PC-3 (cell line): ENCODE measurements at regions not wholly inside any gene's neighbourhood (a gene's known extent, or its start where the extent isn't known, plus 50 kb on each side); places are given as distances from the start of the nearest gene placed in this dataset.

ENCODE experiments used
- ATAC-seq: fragments of 200-7000 bp; cut with Tn5 transposase; 2 replicates; pipeline ENCODE4 v1.9.1; 2020; ENCODE audit warnings: mild to moderate bottlenecking, moderate library complexity
- BruUV-seq: library from RNA; stranded (reverse); fragments of 400-500 nt; replicated peaks from 2 replicates; lab custom pipeline; 2021; lab: Mats Ljungman, UMichigan
- CTCF ChIA-PET: fragments of 300-600 bp; sonication (Branson Sonifier 250); formaldehyde crosslinking; loops from one replicate; lab custom pipeline; 2022; ENCODE audit warnings: antibody characterized with exemption; lab: Charles Lee
- POLR2A ChIA-PET: fragments of 300-600 bp; sonication (Branson Sonifier 250); formaldehyde crosslinking; loops from one replicate; lab custom pipeline; 2022; ENCODE audit warnings: antibody characterized with exemption; ENCODE audit not compliant: unreplicated experiment; lab: Charles Lee
- DNase-seq: peaks from one replicate; pipeline ENCODE4 v3.0.0-alpha.2; 2015
- H2AFZ ChIP-seq: fragments of 300-600 bp; sonication (generic); 2 replicates; pipeline ENCODE4 v1.6.0; 2016; ENCODE audit warnings: antibody characterized with exemption, low read length
- H3F3A ChIP-seq: fragments of 300-600 bp; sonication (generic); one replicate; pipeline ENCODE4 v1.6.0; 2017; ENCODE audit warnings: antibody characterized with exemption, low read length, control low read depth, mild to moderate bottlenecking; ENCODE audit not compliant: unreplicated experiment
- H3K27ac ChIP-seq: fragments of 300-600 bp; sonication (generic); 2 replicates; pipeline ENCODE4 v1.5.1; 2016; ENCODE audit warnings: mild to moderate bottlenecking, low read length
- H3K27me3 ChIP-seq: fragments of 300-600 bp; sonication (generic); 2 replicates; pipeline ENCODE4 v1.6.1; 2016; ENCODE audit warnings: low read length, mixed read lengths
- H3K36me3 ChIP-seq: fragments of 300-600 bp; sonication (generic); 2 replicates; pipeline ENCODE4 v1.6.1; 2016; ENCODE audit warnings: low read depth, mixed run types, low read length, mixed read lengths
- H3K4me1 ChIP-seq: fragments of 300-600 bp; sonication (generic); 2 replicates; pipeline ENCODE4 v1.5.1; 2016; ENCODE audit warnings: low read length; ENCODE audit not compliant: insufficient read depth
- H3K4me2 ChIP-seq: fragments of 300-600 bp; sonication (generic); 2 replicates; pipeline ENCODE4 v1.6.0; 2016; ENCODE audit warnings: low read length
- H3K4me3 ChIP-seq: fragments of 300-600 bp; sonication (generic); 2 replicates; pipeline ENCODE4 v1.5.1; 2016; ENCODE audit warnings: mild to moderate bottlenecking, low read length, mixed read lengths
- H3K79me2 ChIP-seq: fragments of 300-600 bp; sonication (generic); 2 replicates; pipeline ENCODE4 v1.6.1; 2017; ENCODE audit warnings: low read length, mixed read lengths
- H3K9ac ChIP-seq: fragments of 300-600 bp; sonication (generic); 2 replicates; pipeline ENCODE4 v1.6.0; 2016; ENCODE audit warnings: mild to moderate bottlenecking, low read length
- H3K9me2 ChIP-seq: fragments of 300-600 bp; sonication (generic); replicated peaks from 2 replicates; pipeline ENCODE4 v1.6.1; 2016; ENCODE audit warnings: mixed run types, low read length, mixed read lengths
- H3K9me3 ChIP-seq: fragments of 300-600 bp; sonication (generic); 2 replicates; pipeline ENCODE4 v1.6.1; 2016; ENCODE audit warnings: low read length, mixed read lengths
- H4K20me1 ChIP-seq: fragments of 300-600 bp; sonication (generic); 2 replicates; pipeline ENCODE4 v1.6.1; 2016; ENCODE audit warnings: low read length, mixed read lengths
- EZH2 ChIP-seq: fragments of 300-600 bp; sonication (generic); IDR thresholded peaks from one replicate; pipeline ENCODE4 v1.6.1; 2017; ENCODE audit warnings: antibody characterized with exemption, mild to moderate bottlenecking, low read length; ENCODE audit not compliant: unreplicated experiment
- EZH2phosphoT487 ChIP-seq: fragments of 300-600 bp; sonication (generic); IDR thresholded peaks from 2 replicates; pipeline ENCODE4 v1.6.1; 2018; ENCODE audit warnings: mild to moderate bottlenecking, antibody characterized with exemption, low read length, borderline replicate concordance
- intact Hi-C: fragments of 100-400 bp; cut with micrococcal nuclease; formaldehyde crosslinking; loops from 2 replicates; pipeline ENCODE4 v1.9.0; 2023
- TF ChIP-seq, protein P1 (sequence below): fragments of 300-600 bp; sonication (generic); conservative IDR thresholded peaks from 2 replicates; pipeline ENCODE4 v1.5.1; 2017; ENCODE audit warnings: antibody characterized with exemption, low read depth, mild to moderate bottlenecking, low read length

DNA sequence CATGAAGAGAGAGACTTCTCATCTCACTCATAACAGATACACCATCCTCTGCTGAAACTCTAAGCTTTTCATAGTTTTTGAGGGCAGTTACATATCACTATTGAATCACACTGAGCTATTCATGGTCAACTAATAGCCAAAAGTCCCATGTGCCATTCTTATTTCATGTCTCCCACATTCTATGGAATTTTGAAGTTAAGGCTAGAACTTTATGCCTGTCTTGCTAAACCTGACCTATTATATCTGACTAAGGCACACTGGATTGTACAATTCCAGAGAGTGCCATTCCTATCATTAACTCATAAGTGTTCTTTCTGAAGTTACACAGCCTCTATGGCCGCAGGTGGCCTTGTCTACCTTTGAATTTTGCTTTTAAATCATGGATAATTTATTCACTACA is 254.3 kb downstream of the PTPRC start:
- no peaks in the 10 kb centered on the region for H3K9me3 ChIP-seq
- no peak for TF ChIP-seq EZH2
- TF ChIP-seq, protein P1, sequence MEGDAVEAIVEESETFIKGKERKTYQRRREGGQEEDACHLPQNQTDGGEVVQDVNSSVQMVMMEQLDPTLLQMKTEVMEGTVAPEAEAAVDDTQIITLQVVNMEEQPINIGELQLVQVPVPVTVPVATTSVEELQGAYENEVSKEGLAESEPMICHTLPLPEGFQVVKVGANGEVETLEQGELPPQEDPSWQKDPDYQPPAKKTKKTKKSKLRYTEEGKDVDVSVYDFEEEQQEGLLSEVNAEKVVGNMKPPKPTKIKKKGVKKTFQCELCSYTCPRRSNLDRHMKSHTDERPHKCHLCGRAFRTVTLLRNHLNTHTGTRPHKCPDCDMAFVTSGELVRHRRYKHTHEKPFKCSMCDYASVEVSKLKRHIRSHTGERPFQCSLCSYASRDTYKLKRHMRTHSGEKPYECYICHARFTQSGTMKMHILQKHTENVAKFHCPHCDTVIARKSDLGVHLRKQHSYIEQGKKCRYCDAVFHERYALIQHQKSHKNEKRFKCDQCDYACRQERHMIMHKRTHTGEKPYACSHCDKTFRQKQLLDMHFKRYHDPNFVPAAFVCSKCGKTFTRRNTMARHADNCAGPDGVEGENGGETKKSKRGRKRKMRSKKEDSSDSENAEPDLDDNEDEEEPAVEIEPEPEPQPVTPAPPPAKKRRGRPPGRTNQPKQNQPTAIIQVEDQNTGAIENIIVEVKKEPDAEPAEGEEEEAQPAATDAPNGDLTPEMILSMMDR, result no peak
- TF ChIP-seq EZH2phosphoT487, result no peak
- peaks cover 15% of the 10 kb centered on the region for H3K4me1 ChIP-seq
- no peak overlapping the region for H3K4me3 ChIP-seq
- no peak overlapping the region for H3K27ac ChIP-seq
- H3K9ac ChIP-seq, result no peak overlapping the region
- H3K79me2 ChIP-seq, result peaks cover 3% of the 10 kb centered on the region; the same call in 1 of the 2 replicates
- BruUV-seq, result no TSS peak
- DNase-seq (no peak), ATAC-seq (no peak)
- no peaks in the 10 kb centered on the region for H3F3A ChIP-seq
- intact Hi-C loops, result loop anchor here (5.0 to 10.0 kb wide), 2 partner anchors 44 to 118 kb away; no protein-coding TSS in a partner anchor
- H3K36me3 ChIP-seq, result no peaks in the 10 kb centered on the region
- no peaks in the 10 kb centered on the region for H4K20me1 ChIP-seq
- ChIA-PET POLR2A (no interaction called here), CTCF (no interaction called here)
- no peaks in the 10 kb centered on the region for H3K9me2 ChIP-seq
- no peak overlapping the region for H3K4me2 ChIP-seq
- H2AFZ ChIP-seq, result no peak overlapping the region
- H3K27me3 ChIP-seq, result no peaks in the 10 kb centered on the region

DNA sequence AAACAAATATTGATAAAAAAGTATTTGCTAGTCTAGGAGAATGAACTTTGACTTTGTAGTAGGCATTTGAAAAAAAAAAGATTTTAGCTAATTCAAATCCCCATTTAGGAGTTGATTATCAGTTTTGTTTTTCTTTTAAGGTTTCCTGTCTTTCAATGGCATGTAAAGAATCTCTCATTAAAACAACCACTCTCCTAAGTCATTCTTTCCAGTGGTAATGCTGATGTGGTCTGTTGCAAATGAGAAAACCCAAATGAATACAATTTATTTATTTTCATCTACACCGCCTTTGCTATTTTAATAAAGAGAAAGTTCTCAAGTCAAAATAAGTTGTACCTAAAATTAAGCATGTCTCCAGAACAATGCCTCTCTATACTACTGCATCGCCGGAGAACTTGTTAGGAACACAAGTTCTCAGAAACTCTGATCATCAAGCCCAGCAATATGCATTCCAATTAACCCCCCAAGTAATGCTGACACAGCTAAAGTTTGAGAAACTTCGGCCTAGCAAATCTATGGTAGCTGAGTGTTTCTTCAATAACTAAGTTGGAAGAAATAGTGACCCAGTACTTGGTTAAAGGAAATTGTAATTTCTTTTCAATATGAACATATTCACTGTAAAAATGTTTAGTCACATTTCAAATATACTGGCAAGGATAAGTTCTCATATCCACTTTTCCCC is 255.1 kb downstream of the PTPRC start:
- Histone ChIP-seq H3K9me2 (no peaks in the 10 kb centered on the region), H3F3A (no peaks in the 10 kb centered on the region), H3K9me3 (no peaks in the 10 kb centered on the region), H3K4me2 (no peak overlapping the region), H3K4me1 (peaks cover 15% of the 10 kb centered on the region), H3K27ac (no peak overlapping the region), H3K9ac (no peak overlapping the region), H3K79me2 (peaks cover 3% of the 10 kb centered on the region; the same call in 1 of the 2 replicates), H4K20me1 (no peaks in the 10 kb centered on the region), H3K4me3 (no peak overlapping the region), H3K36me3 (no peaks in the 10 kb centered on the region), H2AFZ (no peak overlapping the region), H3K27me3 (no peaks in the 10 kb centered on the region)
- intact Hi-C loops, result loop anchor here (5.0 to 10.0 kb wide), 2 partner anchors 43 to 119 kb away; no protein-coding TSS in a partner anchor
- no TSS peak for BruUV-seq
- ATAC-seq (no peak), DNase-seq (no peak)
- ChIA-PET CTCF (no interaction called here), POLR2A (no interaction called here)
- no peak for TF ChIP-seq EZH2phosphoT487
- TF ChIP-seq, protein P1, result no peak
- no peak for TF ChIP-seq EZH2

DNA sequence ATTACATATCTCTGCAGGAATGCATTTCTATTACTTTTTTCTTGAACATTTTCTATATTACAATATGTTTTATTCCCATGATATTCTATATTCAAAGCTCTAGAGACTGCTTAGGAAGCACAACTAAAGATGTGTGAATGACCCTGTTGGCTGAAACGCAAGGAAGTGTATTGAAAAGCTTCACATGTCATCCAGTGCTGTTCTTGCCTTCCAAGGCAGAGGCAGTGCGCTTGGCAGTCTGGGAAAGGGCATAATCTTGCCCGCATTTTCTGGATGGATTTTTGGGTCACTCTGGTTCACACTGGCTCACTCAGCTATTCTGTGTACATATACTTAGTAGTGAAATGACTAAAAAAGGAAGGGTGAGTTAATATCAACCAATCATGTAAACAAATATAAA is 262.4 kb downstream of the PTPRC start:
- no peaks in the 10 kb centered on the region for H3K79me2 ChIP-seq
- POLR2A ChIA-PET, result no interaction called here
- no peak overlapping the region for H3K9ac ChIP-seq
- no peaks in the 10 kb centered on the region for H4K20me1 ChIP-seq
- no peak overlapping the region for H3K4me2 ChIP-seq
- BruUV-seq, result no TSS peak
- no peaks in the 10 kb centered on the region for H3K9me3 ChIP-seq
- intact Hi-C loops, result no loop called here
- H3K27me3 ChIP-seq, result no peaks in the 10 kb centered on the region
- no peak for TF ChIP-seq EZH2
- H3F3A ChIP-seq, result no peaks in the 10 kb centered on the region
- H3K4me1 ChIP-seq, result peaks cover 13% of the 10 kb centered on the region; the same call in 1 of the 2 replicates
- no peaks in the 10 kb centered on the region for H3K9me2 ChIP-seq
- no peak overlapping the region for H3K4me3 ChIP-seq
- H3K36me3 ChIP-seq, result peaks cover 3% of the 10 kb centered on the region; the same call in 1 of the 2 replicates
- H2AFZ ChIP-seq, result no peak overlapping the region
- CTCF ChIA-PET, result no interaction called here
- ATAC-seq, result peak; percentile 46
- no peak for DNase-seq
- H3K27ac ChIP-seq, result no peak overlapping the region
